Sigmoid colon (tissue), 6 donors: ENCODE measurements at regions not wholly inside any gene's neighbourhood (a gene's known extent, or its start where the extent isn't known, plus 50 kb on each side); places are given as distances from the start of the nearest gene placed in this dataset.

Experiments used
- DNase-seq: peaks from one replicate; pipeline ENCODE4 v3.0.0-alpha.2; 2019
- H3K27ac ChIP-seq, 4 donors: fragments of 200-600 bp; sonication (generic); one replicate each; pipeline ENCODE4 v1.5.1; 2016 to 2019; ENCODE audit warnings: mild to moderate bottlenecking in 1 of 4
- H3K27me3 ChIP-seq, 3 donors: fragments of 200-600 bp; sonication (generic); one replicate each; pipeline ENCODE4 v1.5.1; 2019; ENCODE audit warnings: mild to moderate bottlenecking in 1 of 3
- H3K36me3 ChIP-seq, 4 donors: fragments of 200-600 bp; sonication (generic); one replicate each; pipeline ENCODE4 v1.5.1; 2016 to 2019
- H3K4me1 ChIP-seq, 4 donors: fragments of 200-600 bp; sonication (generic); one replicate each; pipeline ENCODE4 v1.5.1; 2017 to 2019
- H3K4me3 ChIP-seq, 4 donors: fragments of 200-600 bp; sonication (generic); one replicate each; pipeline ENCODE4 v1.5.1; 2017 to 2019; ENCODE audit warnings: mild to moderate bottlenecking in 2 of 4, moderate library complexity in 1 of 4
- H3K9me3 ChIP-seq, 4 donors: fragments of 200-600 bp in 3 of 4; sonication (generic) in 3 of 4; one replicate each; pipeline versions ENCODE4 v1.5.1 to v1.6.1; 2013 to 2019
- EP300 ChIP-seq, 4 donors: sonication (generic); formaldehyde crosslinking; IDR thresholded peaks; one replicate each; pipeline ENCODE4 v1.6.1; 2017; ENCODE audit warnings: antibody characterized with exemption in 4 of 4
- POLR2A ChIP-seq, 2 donors: fragments of 450-650 bp; IDR thresholded peaks; one replicate each; pipeline ENCODE4 v1.6.1; 2016; ENCODE audit warnings: antibody characterized with exemption in 2 of 2, mild to moderate bottlenecking in 2 of 2, moderate library complexity in 2 of 2
- POLR2AphosphoS5 ChIP-seq, 4 donors: sonication (generic); formaldehyde crosslinking; IDR thresholded peaks; one replicate each; pipeline ENCODE4 v1.6.1; 2017; ENCODE audit warnings: antibody characterized with exemption in 4 of 4
- WGBS, 2 donors: extraction: QIAGEN DNeasy Blood & Tissue Kit; methylation state at CpG; one replicate each; pipeline ENCODE4 v1.1.7; 2013; 5-methylcytosine and 5-hydroxymethylcytosine counted together
- intact Hi-C: fragments of 100-400 bp; cut with DNase I; formaldehyde crosslinking; loops from one replicate; pipeline ENCODE4 v1.15.1; 2023
- TF ChIP-seq, protein P1 (sequence below), 4 experiments: fragments of 450-650 bp in 3 of 4; fragments of 200-600 bp in 1 of 4; IDR thresholded peaks; one replicate each; pipeline ENCODE4 v1.5.1; 2016 to 2019; ENCODE audit warnings: antibody characterized with exemption in 4 of 4, mild to moderate bottlenecking in 3 of 4, moderate library complexity in 2 of 4
- donor health status: healthy with polysubstance abuse.
- donor health status: healthy.

DNA sequence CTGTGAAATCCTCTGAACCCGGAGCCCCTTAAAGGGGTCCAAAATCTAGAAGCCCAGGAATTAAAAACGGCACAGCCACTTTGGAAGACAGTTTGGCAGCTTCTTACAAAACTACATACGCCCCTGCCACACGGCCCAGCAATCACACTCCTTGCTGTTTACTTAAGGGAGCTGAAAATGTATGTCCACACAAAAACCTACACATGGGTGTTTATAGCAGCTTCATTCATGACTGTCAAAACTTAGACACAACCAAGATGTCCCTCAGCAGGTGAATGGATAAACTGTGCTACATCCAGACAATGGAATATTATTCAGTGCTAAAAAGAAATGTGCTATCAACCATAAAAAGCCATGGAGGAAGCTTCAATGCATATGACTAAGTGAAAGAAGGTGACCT lies 162.5 kb downstream of the NUP210 start:
- intact Hi-C loops: no loop called here
- no peak overlapping the region for H3K4me3 ChIP-seq
- H3K36me3 ChIP-seq: no peaks in the 10 kb centered on the region
- DNase-seq: no peak
- 27 to 62% methylated on average over 4 of the region's 4 CpGs for WGBS, 2 donors
- TF ChIP-seq, protein P1, sequence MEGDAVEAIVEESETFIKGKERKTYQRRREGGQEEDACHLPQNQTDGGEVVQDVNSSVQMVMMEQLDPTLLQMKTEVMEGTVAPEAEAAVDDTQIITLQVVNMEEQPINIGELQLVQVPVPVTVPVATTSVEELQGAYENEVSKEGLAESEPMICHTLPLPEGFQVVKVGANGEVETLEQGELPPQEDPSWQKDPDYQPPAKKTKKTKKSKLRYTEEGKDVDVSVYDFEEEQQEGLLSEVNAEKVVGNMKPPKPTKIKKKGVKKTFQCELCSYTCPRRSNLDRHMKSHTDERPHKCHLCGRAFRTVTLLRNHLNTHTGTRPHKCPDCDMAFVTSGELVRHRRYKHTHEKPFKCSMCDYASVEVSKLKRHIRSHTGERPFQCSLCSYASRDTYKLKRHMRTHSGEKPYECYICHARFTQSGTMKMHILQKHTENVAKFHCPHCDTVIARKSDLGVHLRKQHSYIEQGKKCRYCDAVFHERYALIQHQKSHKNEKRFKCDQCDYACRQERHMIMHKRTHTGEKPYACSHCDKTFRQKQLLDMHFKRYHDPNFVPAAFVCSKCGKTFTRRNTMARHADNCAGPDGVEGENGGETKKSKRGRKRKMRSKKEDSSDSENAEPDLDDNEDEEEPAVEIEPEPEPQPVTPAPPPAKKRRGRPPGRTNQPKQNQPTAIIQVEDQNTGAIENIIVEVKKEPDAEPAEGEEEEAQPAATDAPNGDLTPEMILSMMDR (IDR thresholded peaks at IDR 0.05): no peak
- TF ChIP-seq POLR2A (IDR thresholded peaks at IDR 0.05): no peak
- TF ChIP-seq POLR2AphosphoS5 (IDR thresholded peaks at IDR 0.05): no peak
- no peak for TF ChIP-seq EP300 (IDR thresholded peaks at IDR 0.05)
- no peaks in the 10 kb centered on the region for H3K9me3 ChIP-seq
- H3K27ac ChIP-seq: no peak overlapping the region
- no peaks in the 10 kb centered on the region for H3K4me1 ChIP-seq
- no peaks in the 10 kb centered on the region for H3K27me3 ChIP-seq

DNA sequence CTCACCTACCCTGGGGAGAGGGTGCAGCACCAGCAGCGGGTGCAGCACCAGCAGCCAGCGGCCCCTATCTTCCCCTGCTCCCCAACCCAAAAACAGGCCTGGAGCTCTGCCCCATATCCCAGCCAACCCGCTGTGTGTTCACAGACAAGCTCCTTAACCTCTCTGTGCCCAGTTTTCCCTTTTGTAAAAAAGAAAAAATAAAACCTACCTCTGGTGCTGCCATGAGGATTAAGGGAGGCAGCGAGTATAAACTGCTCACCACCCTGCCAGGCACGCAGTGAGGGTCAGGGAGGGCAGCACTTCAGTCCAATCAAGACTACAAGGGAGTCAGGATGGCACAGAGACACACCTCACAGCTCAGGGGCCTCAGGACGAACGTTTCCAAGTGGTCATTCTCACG lies 163.3 kb downstream of the NUP210 start:
- intact Hi-C loops: no loop called here
- WGBS, 2 donors: 68 to 84% methylated on average over 8 of the region's 8 CpGs

DNA sequence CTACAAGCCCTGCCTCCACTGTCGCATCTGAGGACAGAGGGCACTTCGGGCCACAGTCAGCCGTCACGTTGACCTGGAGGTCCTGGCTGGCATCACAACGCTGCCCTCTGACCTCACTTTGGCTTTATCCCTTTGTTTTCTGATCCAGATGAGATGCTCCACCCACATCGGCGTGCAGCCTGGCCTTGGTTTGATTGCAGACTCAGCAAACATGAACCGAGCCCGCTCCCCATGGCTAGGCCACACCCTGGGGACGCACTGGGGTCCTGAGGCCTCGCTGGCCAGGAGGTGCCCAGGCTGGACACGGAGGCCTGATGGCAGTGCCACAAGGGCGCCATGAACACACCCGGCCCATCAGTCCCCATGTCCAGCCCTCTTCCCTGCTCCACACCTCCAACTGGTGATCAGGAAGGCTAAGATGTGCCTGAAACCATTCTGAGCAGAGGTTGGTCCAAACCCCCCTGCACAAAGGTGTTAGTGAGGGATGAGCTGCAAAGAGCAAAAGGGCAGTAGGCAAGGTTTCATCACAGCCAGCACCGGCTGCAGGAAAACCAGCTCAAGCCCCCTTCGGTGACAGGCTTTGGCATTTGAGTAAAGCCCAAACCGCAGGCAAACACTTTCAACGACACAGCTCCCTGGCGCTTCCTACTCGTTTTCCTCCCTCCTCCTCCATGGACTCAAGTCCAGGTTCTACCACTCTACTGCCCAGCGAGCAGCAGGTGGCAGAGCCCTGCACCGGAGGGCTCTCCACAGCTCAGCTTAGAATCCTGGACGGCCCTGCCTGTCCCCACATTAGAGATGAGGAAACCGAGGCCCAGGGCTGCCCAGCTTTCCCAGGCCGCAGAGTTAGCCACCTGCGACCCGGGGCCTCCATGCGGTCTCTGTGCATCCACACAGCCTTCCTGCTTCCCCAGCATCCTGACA lies 165.8 kb downstream of the NUP210 start:
- 52 to 73% methylated on average over 28 of the region's 28 CpGs for WGBS, 2 donors

More for the DNA sequence above, 163.3 kb downstream of the NUP210 start:
- no peaks in the 10 kb centered on the region for H3K27me3 ChIP-seq
- no peaks in the 10 kb centered on the region for H3K36me3 ChIP-seq
- H3K4me3 ChIP-seq: no peak overlapping the region
- H3K27ac ChIP-seq: no peak overlapping the region
- no peaks in the 10 kb centered on the region for H3K4me1 ChIP-seq
- no peaks in the 10 kb centered on the region for H3K9me3 ChIP-seq
- no peak for DNase-seq
- TF ChIP-seq POLR2AphosphoS5 (IDR thresholded peaks at IDR 0.05) (no peak), POLR2A (IDR thresholded peaks at IDR 0.05) (no peak), EP300 (IDR thresholded peaks at IDR 0.05) (no peak)
- TF ChIP-seq, protein P1 (IDR thresholded peaks at IDR 0.05): no peak

DNA sequence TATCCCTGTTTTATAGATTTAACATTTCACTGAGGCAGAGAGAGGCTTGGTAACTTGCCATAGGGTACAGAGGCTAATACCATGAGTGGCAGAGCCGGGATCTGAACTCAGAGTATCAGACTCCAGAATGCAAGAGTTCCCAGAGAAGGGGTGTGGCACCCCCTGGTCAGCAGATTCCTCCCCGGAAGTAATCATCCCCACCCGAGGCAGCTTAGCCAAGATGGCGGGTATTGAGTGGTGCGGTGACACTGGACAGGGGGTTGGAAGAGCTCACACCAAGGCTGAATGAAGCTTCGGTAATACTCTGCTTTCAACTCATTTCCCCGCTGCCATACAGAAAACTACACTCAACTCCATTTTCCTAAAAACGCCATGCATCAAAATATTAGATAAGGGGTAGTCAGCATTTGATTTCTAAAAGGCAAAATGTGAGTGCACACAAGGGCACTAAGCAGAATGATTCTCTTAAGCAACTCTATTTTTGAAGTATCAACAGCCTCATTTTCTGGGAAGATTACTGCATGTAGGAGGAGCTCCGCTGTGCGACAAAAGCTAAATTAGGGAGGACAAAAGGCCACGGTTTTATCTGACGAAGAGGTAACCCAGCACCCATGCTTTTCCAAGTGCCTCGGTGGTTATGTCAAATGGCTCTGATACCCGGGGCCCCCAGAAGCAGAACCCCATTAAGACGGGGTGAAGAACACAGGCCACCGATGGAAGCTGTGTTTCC lies 166.7 kb downstream of the NUP210 start:
- Histone ChIP-seq H3K27ac (no peak overlapping the region), H3K27me3 (no peaks in the 10 kb centered on the region), H3K4me3 (no peak overlapping the region), H3K9me3 (no peaks in the 10 kb centered on the region), H3K4me1 (no peaks in the 10 kb centered on the region), H3K36me3 (no peaks in the 10 kb centered on the region)
- WGBS, 2 donors: 80 to 89% methylated on average over 16 of the region's 16 CpGs
- no peak for DNase-seq
- no peak for TF ChIP-seq EP300 (IDR thresholded peaks at IDR 0.05)
- no peak for TF ChIP-seq POLR2AphosphoS5 (IDR thresholded peaks at IDR 0.05)
- TF ChIP-seq, protein P1 (IDR thresholded peaks at IDR 0.05): no peak
- no peak for TF ChIP-seq POLR2A (IDR thresholded peaks at IDR 0.05)
- intact Hi-C loops: no loop called here

More for the DNA sequence above, 165.8 kb downstream of the NUP210 start:
- Histone ChIP-seq H3K27ac (no peak overlapping the region), H3K9me3 (no peaks in the 10 kb centered on the region), H3K27me3 (no peaks in the 10 kb centered on the region), H3K36me3 (no peaks in the 10 kb centered on the region), H3K4me3 (no peak overlapping the region), H3K4me1 (no peaks in the 10 kb centered on the region)
- intact Hi-C loops: no loop called here
- TF ChIP-seq POLR2AphosphoS5 (IDR thresholded peaks at IDR 0.05): no peak
- no peak for TF ChIP-seq POLR2A (IDR thresholded peaks at IDR 0.05)
- TF ChIP-seq, protein P1 (IDR thresholded peaks at IDR 0.05): no peak
- no peak for TF ChIP-seq EP300 (IDR thresholded peaks at IDR 0.05)
- no peak for DNase-seq
